CD14-positive monocyte (primary cell): ENCODE measurements at regions not wholly inside any gene's neighbourhood (a gene's known extent, or its start where the extent isn't known, plus 50 kb on each side); places are given as distances from the start of the nearest gene placed in this dataset.
"Not testable (repeated sequence)": the region's sequence is repeated elsewhere in the genome, so short reads cannot be mapped to it uniquely, and the experiment has no call there.

ENCODE experiments used
- DNase-seq, 3 donors: peaks; one replicate each; pipeline ENCODE4 v3.0.0-alpha.2; 2011 to 2022
- H2AFZ ChIP-seq: 2 replicates; pipeline ENCODE4 v1.6.0; 2012; ENCODE audit warnings: mild to moderate bottlenecking, low read depth, low read length, inconsistent platforms; ENCODE audit not compliant: insufficient read depth, poor library complexity, severe bottlenecking
- H3K27ac ChIP-seq, 2 donors: 1 replicate in 1 of 2; 2 replicates in 1 of 2; pipeline ENCODE4 v1.5.1; 2012 to 2013; ENCODE audit warnings: low read length in 2 of 2, control low read depth in 1 of 2, inconsistent platforms in 1 of 2, low read depth in 1 of 2, mild to moderate bottlenecking in 1 of 2
- H3K27me3 ChIP-seq, 2 donors: one replicate each; pipeline versions ENCODE4 v1.6.0 to v1.6.1; 2011 to 2013; ENCODE audit warnings: low read length in 2 of 2; ENCODE audit not compliant: control insufficient read depth in 2 of 2, insufficient read depth in 2 of 2
- H3K36me3 ChIP-seq, 2 donors: replicated peaks in 1 of 2; 1 replicate in 1 of 2; 2 replicates in 1 of 2; pipeline versions ENCODE4 v1.5.1 to v1.6.1; 2012 to 2013; ENCODE audit warnings: low read length in 2 of 2, control low read depth in 1 of 2, inconsistent platforms in 1 of 2, mild to moderate bottlenecking in 1 of 2; ENCODE audit not compliant: insufficient read depth in 2 of 2, control insufficient read depth in 1 of 2
- H3K4me1 ChIP-seq, 2 donors: 1 replicate in 1 of 2; 2 replicates in 1 of 2; pipeline versions ENCODE4 v1.5.1 to v1.6.1; 2012 to 2013; ENCODE audit warnings: low read length in 2 of 2, control low read depth in 1 of 2, inconsistent platforms in 1 of 2, mild to moderate bottlenecking in 1 of 2, moderate library complexity in 1 of 2; ENCODE audit not compliant: insufficient read depth in 2 of 2, control insufficient read depth in 1 of 2
- H3K4me2 ChIP-seq: replicated peaks from 2 replicates; pipeline ENCODE3; 2012; ENCODE audit warnings: low read length, moderate library complexity, mild to moderate bottlenecking; ENCODE audit not compliant: poor library complexity, severe bottlenecking; ENCODE audit errors: extremely low read depth
- H3K4me3 ChIP-seq, 3 experiments: fragments of 200-600 bp in 1 of 3; sonication (generic) in 1 of 3; replicated peaks in 1 of 3; 1 replicate in 2 of 3; 2 replicates in 1 of 3; pipeline ENCODE4 v1.5.1; 2011 to 2013; ENCODE audit warnings: low read length in 3 of 3, mild to moderate bottlenecking in 3 of 3, control low read depth in 2 of 3, low read depth in 2 of 3, inconsistent platforms in 1 of 3, moderate library complexity in 1 of 3
- H3K79me2 ChIP-seq: 2 replicates; pipeline ENCODE4 v1.6.0; 2012; ENCODE audit warnings: mild to moderate bottlenecking, control low read depth, inconsistent platforms, low read length, moderate library complexity; ENCODE audit not compliant: insufficient read depth
- H3K9ac ChIP-seq: 2 replicates; pipeline ENCODE4 v1.6.0; 2017; ENCODE audit warnings: low read length, mild to moderate bottlenecking; ENCODE audit not compliant: insufficient read depth, poor library complexity, severe bottlenecking
- H3K9me3 ChIP-seq, 2 donors: replicated peaks in 1 of 2; 1 replicate in 1 of 2; 2 replicates in 1 of 2; pipeline versions ENCODE4 v1.5.1 to v1.6.1; 2012 to 2013; ENCODE audit warnings: low read length in 2 of 2, control low read depth in 1 of 2; ENCODE audit not compliant: control insufficient read depth in 1 of 2, insufficient read depth in 1 of 2
- H4K20me1 ChIP-seq: 2 replicates; pipeline ENCODE4 v1.6.0; 2012; ENCODE audit warnings: mild to moderate bottlenecking, low read length, control low read depth, moderate library complexity; ENCODE audit not compliant: insufficient read depth
- H3K27ac Mint-ChIP-seq, 7 donors: one replicate each; pipeline ENCODE4 v1.8.0; 2020; ENCODE audit warnings: mild to moderate bottlenecking in 7 of 7, mixed read lengths in 7 of 7, moderate library complexity in 6 of 7, inconsistent platforms in 2 of 7
- H3K27me3 Mint-ChIP-seq, 3 donors: one replicate each; pipeline ENCODE4 v1.8.0; 2021 to 2022; ENCODE audit warnings: low read depth in 3 of 3, mild to moderate bottlenecking in 3 of 3, mixed read lengths in 3 of 3, moderate library complexity in 3 of 3, inconsistent platforms in 1 of 3
- H3K36me3 Mint-ChIP-seq, 2 donors: one replicate each; pipeline ENCODE4 v1.8.0; 2020; ENCODE audit warnings: mixed read lengths in 2 of 2, inconsistent platforms in 1 of 2, mild to moderate bottlenecking in 1 of 2
- H3K4me1 Mint-ChIP-seq: one replicate; pipeline ENCODE4 v1.8.0; 2020; ENCODE audit warnings: mild to moderate bottlenecking, mixed read lengths
- H3K4me3 Mint-ChIP-seq, 2 donors: one replicate each; pipeline ENCODE4 v1.8.0; 2020; ENCODE audit warnings: mild to moderate bottlenecking in 2 of 2, mixed read lengths in 2 of 2, moderate library complexity in 1 of 2
- H3K9me3 Mint-ChIP-seq, 7 donors: one replicate each; pipeline ENCODE4 v1.8.0; 2020 to 2022; ENCODE audit warnings: mixed read lengths in 7 of 7, mild to moderate bottlenecking in 6 of 7, moderate library complexity in 6 of 7, inconsistent platforms in 2 of 7
- WGBS: methylation state at CpG from one replicate; pipeline ENCODE4 v1.1.5; 2013; ENCODE audit warnings: missing lambda C conversion rate; ENCODE audit not compliant: insufficient coverage; 5-methylcytosine and 5-hydroxymethylcytosine counted together
- intact Hi-C, 2 donors: fragments of 100-400 bp; cut with micrococcal nuclease; formaldehyde crosslinking; loops; one replicate each; pipeline versions ENCODE4 v1.15.0 to v1.15.1; 2023
- TF ChIP-seq, protein P1 (sequence below): fragments of 200-600 bp; IDR thresholded peaks from one replicate; pipeline ENCODE4 v1.8.0; 2022; ENCODE audit warnings: antibody characterized with exemption, mild to moderate bottlenecking

GRCh38 chr10:21036757-21037156, 139.6 kb upstream of the NEBL start:
- Histone ChIP-seq H3K79me2 (no peaks in the 10 kb centered on the region), H3K4me2 (no peak overlapping the region), H3K27me3 (no peaks in the 10 kb centered on the region), H3K4me1 (no peaks in the 10 kb centered on the region), H3K27ac (no peak overlapping the region), H3K9me3 (no peaks in the 10 kb centered on the region), H3K4me3 (no peak overlapping the region), H4K20me1 (no peaks in the 10 kb centered on the region), H3K36me3 (no peaks in the 10 kb centered on the region), H2AFZ (no peak overlapping the region), H3K9ac (no peak overlapping the region)
- Mint-ChIP-seq H3K9me3 (peaks cover 2 to 12% (median 6%) of the 10 kb centered on the region in 7 donors), H3K4me1 (no peaks in the 10 kb centered on the region), H3K36me3 (no peaks in the 10 kb centered on the region), H3K4me3 (no peak overlapping the region), H3K27ac (no peak overlapping the region), H3K27me3 (peaks cover 1 to 5% (median 3%) of the 10 kb centered on the region in 3 donors)
- intact Hi-C loops = no loop called here
- 96% methylated on average over 4 of the region's 5 CpGs for WGBS
- DNase-seq = no peak
- TF ChIP-seq, protein P1, sequence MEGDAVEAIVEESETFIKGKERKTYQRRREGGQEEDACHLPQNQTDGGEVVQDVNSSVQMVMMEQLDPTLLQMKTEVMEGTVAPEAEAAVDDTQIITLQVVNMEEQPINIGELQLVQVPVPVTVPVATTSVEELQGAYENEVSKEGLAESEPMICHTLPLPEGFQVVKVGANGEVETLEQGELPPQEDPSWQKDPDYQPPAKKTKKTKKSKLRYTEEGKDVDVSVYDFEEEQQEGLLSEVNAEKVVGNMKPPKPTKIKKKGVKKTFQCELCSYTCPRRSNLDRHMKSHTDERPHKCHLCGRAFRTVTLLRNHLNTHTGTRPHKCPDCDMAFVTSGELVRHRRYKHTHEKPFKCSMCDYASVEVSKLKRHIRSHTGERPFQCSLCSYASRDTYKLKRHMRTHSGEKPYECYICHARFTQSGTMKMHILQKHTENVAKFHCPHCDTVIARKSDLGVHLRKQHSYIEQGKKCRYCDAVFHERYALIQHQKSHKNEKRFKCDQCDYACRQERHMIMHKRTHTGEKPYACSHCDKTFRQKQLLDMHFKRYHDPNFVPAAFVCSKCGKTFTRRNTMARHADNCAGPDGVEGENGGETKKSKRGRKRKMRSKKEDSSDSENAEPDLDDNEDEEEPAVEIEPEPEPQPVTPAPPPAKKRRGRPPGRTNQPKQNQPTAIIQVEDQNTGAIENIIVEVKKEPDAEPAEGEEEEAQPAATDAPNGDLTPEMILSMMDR = no peak

DNA sequence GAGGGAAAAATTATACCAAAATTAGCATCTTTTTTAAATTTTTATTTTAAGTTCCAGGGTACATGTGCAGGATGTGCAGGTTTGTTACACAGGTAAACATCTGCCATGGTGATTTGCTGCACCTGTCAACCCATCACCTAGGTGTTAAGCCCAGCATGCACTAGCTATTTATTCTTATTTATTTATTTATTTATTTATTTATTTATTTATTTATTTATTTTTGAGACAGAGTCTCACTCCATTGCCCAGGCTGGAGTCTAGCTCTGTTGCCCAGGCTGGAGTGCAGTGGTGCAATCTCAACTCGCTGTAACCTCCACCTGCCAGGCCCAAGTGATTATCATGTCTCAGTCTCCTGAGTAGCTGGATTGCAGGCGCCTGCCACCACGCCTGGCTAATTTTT, 137.7 kb upstream of the NEBL start:
- H4K20me1 ChIP-seq, H3K27me3 Mint-ChIP-seq, H2AFZ ChIP-seq, H3K36me3 ChIP-seq, H3K4me3 ChIP-seq, intact Hi-C loops, DNase-seq, H3K27ac Mint-ChIP-seq, H3K4me3 Mint-ChIP-seq, H3K9ac ChIP-seq, H3K9me3 ChIP-seq, H3K27ac ChIP-seq, H3K36me3 Mint-ChIP-seq, H3K4me2 ChIP-seq, H3K79me2 ChIP-seq, H3K27me3 ChIP-seq: not testable (repeated sequence)
- H3K4me1 ChIP-seq = peaks cover 2 to 10% of the 10 kb centered on the region in 2 donors
- 100% methylated on average over 1 of the region's 3 CpGs for WGBS
- Mint-ChIP-seq H3K9me3 (peaks cover 2 to 18% (median 5%) of the 10 kb centered on the region in 7 donors), H3K4me1 (peaks cover 11% of the 10 kb centered on the region)
